GM23338 (cell line): ENCODE measurements at regions not wholly inside any gene's neighbourhood (a gene's known extent, or its start where the extent isn't known, plus 50 kb on each side); places are given as distances from the start of the nearest gene placed in this dataset.

Experiments
- ATAC-seq: fragments of 200-7000 bp; cut with Tn5 transposase; 3 replicates; pipeline ENCODE4 v1.9.1; 2020
- DNase-seq: peaks from one replicate; pipeline ENCODE4 v3.0.0-alpha.2; 2015; ENCODE audit warnings: low spot score
- H2AFZ ChIP-seq: fragments of 200-600 bp; sonication (generic); 2 replicates; pipeline ENCODE4 v1.8.0; 2016; ENCODE audit warnings: antibody characterized with exemption, mild to moderate bottlenecking, moderate library complexity
- H3F3A ChIP-seq: fragments of 200-600 bp; sonication (generic); replicated peaks from 2 replicates; pipeline ENCODE4 v1.8.0; 2017; ENCODE audit warnings: antibody characterized with exemption, mixed run types, low read depth
- H3K27ac ChIP-seq: fragments of 200-600 bp; sonication (generic); 2 replicates; pipeline ENCODE4 v1.6.1; 2016; ENCODE audit warnings: low read depth
- H3K27me3 ChIP-seq: fragments of 200-600 bp; sonication (generic); 2 replicates; pipeline ENCODE4 v1.8.0; 2016; ENCODE audit warnings: mild to moderate bottlenecking, mixed run types, moderate library complexity; ENCODE audit not compliant: insufficient read depth
- H3K36me3 ChIP-seq: fragments of 200-600 bp; sonication (generic); 2 replicates; pipeline ENCODE4 v1.8.0; 2016; ENCODE audit warnings: mild to moderate bottlenecking; ENCODE audit not compliant: insufficient read depth
- H3K4me1 ChIP-seq: fragments of 200-600 bp; sonication (generic); 2 replicates; pipeline ENCODE4 v1.8.0; 2016; ENCODE audit warnings: mild to moderate bottlenecking, moderate library complexity; ENCODE audit not compliant: insufficient read depth
- H3K4me2 ChIP-seq: fragments of 200-600 bp; sonication (generic); 2 replicates; pipeline ENCODE4 v1.7.1; 2017; ENCODE audit warnings: mixed run types
- H3K4me3 ChIP-seq: fragments of 200-600 bp; sonication (generic); 2 replicates; pipeline ENCODE4 v1.6.1; 2016; ENCODE audit warnings: mixed run types
- H3K79me2 ChIP-seq: fragments of 200-600 bp; sonication (generic); replicated peaks from 2 replicates; pipeline ENCODE4 v1.8.0; 2017; ENCODE audit warnings: mild to moderate bottlenecking; ENCODE audit not compliant: insufficient read depth
- H3K9me2 ChIP-seq: fragments of 200-600 bp; sonication (generic); 2 replicates; pipeline ENCODE4 v1.8.0; 2017; ENCODE audit not compliant: insufficient read depth
- H4K20me1 ChIP-seq: fragments of 200-600 bp; sonication (generic); replicated peaks from 2 replicates; pipeline ENCODE4 v1.8.0; 2017; ENCODE audit warnings: mild to moderate bottlenecking; ENCODE audit not compliant: insufficient read depth
- H3K27ac Mint-ChIP-seq: 2 replicates; pipeline ENCODE4 v1.8.0; 2020; ENCODE audit warnings: inconsistent platforms, mild to moderate bottlenecking, moderate library complexity, mixed read lengths
- H3K27me3 Mint-ChIP-seq: 3 replicates; pipeline ENCODE4 v1.8.0; 2022; ENCODE audit warnings: low read depth, mild to moderate bottlenecking, moderate library complexity, mixed read lengths, inconsistent platforms; ENCODE audit not compliant: insufficient read depth, poor library complexity
- H3K36me3 Mint-ChIP-seq: 3 replicates; pipeline ENCODE4 v1.8.0; 2021; ENCODE audit warnings: low read depth, mild to moderate bottlenecking, inconsistent platforms, moderate library complexity, mixed read lengths
- H3K4me1 Mint-ChIP-seq: 3 replicates; pipeline ENCODE4 v1.8.0; 2020; ENCODE audit warnings: mild to moderate bottlenecking, inconsistent platforms, mixed read lengths
- H3K4me3 Mint-ChIP-seq: 3 replicates; pipeline ENCODE4 v1.8.0; 2021; ENCODE audit warnings: moderate library complexity, mild to moderate bottlenecking, inconsistent platforms, mixed read lengths
- H3K9me3 Mint-ChIP-seq: 3 replicates; pipeline ENCODE4 v1.8.0; 2020; ENCODE audit warnings: moderate library complexity, mild to moderate bottlenecking, inconsistent platforms, mixed read lengths
- EZH2 ChIP-seq: fragments of 200-600 bp; sonication (generic); IDR thresholded peaks from one replicate; pipeline ENCODE4 v1.8.0; 2017; ENCODE audit warnings: antibody characterized with exemption, mild to moderate bottlenecking, low read depth; ENCODE audit not compliant: unreplicated experiment
- POLR2AphosphoS5 ChIP-seq: IDR thresholded peaks from 2 replicates; pipeline ENCODE4 v1.6.1; 2016; ENCODE audit warnings: antibody characterized with exemption, low read depth
- STAT1 ChIP-seq: IDR thresholded peaks from one replicate; pipeline ENCODE4 v1.6.1; 2016; ENCODE audit warnings: antibody characterized with exemption; ENCODE audit not compliant: unreplicated experiment
- ZNF331 ChIP-seq: fragments of 250-450 bp; sonication (Bioruptor Pico); IDR thresholded peaks from 2 replicates; pipeline ENCODE4 v1.5.0; 2020; ENCODE audit warnings: low read depth, mild to moderate bottlenecking, moderate library complexity
- TF ChIP-seq, protein P1 (sequence below): IDR thresholded peaks from one replicate; pipeline ENCODE4 v1.6.1; 2018; ENCODE audit warnings: antibody characterized with exemption; ENCODE audit not compliant: unreplicated experiment
- TF ChIP-seq, protein P2 (sequence below): fragments of 250-450 bp; sonication (Bioruptor Pico); IDR thresholded peaks from 2 replicates; pipeline ENCODE4 v1.5.0; 2020; ENCODE audit warnings: mild to moderate bottlenecking, moderate library complexity
- TF ChIP-seq, protein P3 (sequence below), 2 experiments: fragments of 200-600 bp in 1 of 2; sonication (generic) in 1 of 2; conservative IDR thresholded peaks; 2 replicates each; pipeline versions ENCODE4 v1.5.1 to v1.6.1; 2016 to 2017; ENCODE audit warnings: antibody characterized with exemption in 2 of 2, low read depth in 2 of 2, mild to moderate bottlenecking in 2 of 2, moderate library complexity in 1 of 2

DNA sequence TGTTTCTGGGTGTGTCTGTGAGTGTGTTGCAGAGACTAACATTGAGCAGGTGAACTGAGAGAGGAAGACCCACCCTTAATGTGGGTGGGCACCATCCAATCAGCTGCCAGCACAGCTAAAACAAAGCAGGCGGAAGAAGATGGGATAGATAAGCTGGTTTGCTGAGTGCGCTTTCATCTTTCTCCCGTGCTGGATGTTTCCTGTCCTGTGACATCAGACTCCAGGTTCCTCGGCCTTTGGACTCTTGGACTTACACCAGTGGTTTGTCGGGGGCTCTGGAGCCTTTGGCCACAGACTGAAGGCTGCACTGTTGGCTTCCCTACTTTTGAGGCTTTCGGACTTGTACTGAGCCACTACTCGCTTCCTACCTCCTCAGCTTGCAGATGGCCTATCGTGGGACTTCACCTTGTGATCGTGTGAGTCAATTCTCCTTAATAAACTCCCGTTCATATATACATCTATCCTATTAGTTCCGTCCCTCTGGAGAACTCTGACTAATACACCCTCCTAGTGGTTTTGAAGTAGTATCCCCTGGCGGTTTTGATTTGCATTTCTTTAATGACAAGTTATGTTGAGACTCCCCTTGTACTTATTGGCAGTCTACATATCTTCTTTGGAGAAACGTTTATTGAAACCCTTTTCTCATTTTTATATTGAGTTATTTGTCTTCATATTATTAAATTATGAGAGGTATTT is 546.6 kb upstream of the TMPRSS15 start:
- Histone ChIP-seq H3K79me2 (no peaks in the 10 kb centered on the region), H4K20me1 (no peaks in the 10 kb centered on the region), H2AFZ (0 out of 2 replicates have a peak overlapping the region, but pooled peaks have one; percentile 54), H3K4me1 (no peaks in the 10 kb centered on the region), H3K36me3 (no peaks in the 10 kb centered on the region), H3K4me3 (no peak overlapping the region), H3K9me2 (no peaks in the 10 kb centered on the region), H3F3A (no peaks in the 10 kb centered on the region), H3K27me3 (no peaks in the 10 kb centered on the region), H3K4me2 (no peak overlapping the region), H3K27ac (no peak overlapping the region)
- Mint-ChIP-seq H3K27ac (no peak overlapping the region), H3K4me3 (no peak overlapping the region), H3K9me3 (no peaks in the 10 kb centered on the region; the same call in 2 of the 3 replicates), H3K27me3 (peaks cover 8% of the 10 kb centered on the region), H3K4me1 (no peaks in the 10 kb centered on the region; the same call in 2 of the 3 replicates), H3K36me3 (no peaks in the 10 kb centered on the region)
- DNase-seq, result no peak
- TF ChIP-seq, protein P1, sequence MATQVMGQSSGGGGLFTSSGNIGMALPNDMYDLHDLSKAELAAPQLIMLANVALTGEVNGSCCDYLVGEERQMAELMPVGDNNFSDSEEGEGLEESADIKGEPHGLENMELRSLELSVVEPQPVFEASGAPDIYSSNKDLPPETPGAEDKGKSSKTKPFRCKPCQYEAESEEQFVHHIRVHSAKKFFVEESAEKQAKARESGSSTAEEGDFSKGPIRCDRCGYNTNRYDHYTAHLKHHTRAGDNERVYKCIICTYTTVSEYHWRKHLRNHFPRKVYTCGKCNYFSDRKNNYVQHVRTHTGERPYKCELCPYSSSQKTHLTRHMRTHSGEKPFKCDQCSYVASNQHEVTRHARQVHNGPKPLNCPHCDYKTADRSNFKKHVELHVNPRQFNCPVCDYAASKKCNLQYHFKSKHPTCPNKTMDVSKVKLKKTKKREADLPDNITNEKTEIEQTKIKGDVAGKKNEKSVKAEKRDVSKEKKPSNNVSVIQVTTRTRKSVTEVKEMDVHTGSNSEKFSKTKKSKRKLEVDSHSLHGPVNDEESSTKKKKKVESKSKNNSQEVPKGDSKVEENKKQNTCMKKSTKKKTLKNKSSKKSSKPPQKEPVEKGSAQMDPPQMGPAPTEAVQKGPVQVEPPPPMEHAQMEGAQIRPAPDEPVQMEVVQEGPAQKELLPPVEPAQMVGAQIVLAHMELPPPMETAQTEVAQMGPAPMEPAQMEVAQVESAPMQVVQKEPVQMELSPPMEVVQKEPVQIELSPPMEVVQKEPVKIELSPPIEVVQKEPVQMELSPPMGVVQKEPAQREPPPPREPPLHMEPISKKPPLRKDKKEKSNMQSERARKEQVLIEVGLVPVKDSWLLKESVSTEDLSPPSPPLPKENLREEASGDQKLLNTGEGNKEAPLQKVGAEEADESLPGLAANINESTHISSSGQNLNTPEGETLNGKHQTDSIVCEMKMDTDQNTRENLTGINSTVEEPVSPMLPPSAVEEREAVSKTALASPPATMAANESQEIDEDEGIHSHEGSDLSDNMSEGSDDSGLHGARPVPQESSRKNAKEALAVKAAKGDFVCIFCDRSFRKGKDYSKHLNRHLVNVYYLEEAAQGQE, result no peak
- TF ChIP-seq EZH2 (no peak), ZNF331 (no peak), STAT1 (no peak), POLR2AphosphoS5 (no peak)
- TF ChIP-seq, protein P2, sequence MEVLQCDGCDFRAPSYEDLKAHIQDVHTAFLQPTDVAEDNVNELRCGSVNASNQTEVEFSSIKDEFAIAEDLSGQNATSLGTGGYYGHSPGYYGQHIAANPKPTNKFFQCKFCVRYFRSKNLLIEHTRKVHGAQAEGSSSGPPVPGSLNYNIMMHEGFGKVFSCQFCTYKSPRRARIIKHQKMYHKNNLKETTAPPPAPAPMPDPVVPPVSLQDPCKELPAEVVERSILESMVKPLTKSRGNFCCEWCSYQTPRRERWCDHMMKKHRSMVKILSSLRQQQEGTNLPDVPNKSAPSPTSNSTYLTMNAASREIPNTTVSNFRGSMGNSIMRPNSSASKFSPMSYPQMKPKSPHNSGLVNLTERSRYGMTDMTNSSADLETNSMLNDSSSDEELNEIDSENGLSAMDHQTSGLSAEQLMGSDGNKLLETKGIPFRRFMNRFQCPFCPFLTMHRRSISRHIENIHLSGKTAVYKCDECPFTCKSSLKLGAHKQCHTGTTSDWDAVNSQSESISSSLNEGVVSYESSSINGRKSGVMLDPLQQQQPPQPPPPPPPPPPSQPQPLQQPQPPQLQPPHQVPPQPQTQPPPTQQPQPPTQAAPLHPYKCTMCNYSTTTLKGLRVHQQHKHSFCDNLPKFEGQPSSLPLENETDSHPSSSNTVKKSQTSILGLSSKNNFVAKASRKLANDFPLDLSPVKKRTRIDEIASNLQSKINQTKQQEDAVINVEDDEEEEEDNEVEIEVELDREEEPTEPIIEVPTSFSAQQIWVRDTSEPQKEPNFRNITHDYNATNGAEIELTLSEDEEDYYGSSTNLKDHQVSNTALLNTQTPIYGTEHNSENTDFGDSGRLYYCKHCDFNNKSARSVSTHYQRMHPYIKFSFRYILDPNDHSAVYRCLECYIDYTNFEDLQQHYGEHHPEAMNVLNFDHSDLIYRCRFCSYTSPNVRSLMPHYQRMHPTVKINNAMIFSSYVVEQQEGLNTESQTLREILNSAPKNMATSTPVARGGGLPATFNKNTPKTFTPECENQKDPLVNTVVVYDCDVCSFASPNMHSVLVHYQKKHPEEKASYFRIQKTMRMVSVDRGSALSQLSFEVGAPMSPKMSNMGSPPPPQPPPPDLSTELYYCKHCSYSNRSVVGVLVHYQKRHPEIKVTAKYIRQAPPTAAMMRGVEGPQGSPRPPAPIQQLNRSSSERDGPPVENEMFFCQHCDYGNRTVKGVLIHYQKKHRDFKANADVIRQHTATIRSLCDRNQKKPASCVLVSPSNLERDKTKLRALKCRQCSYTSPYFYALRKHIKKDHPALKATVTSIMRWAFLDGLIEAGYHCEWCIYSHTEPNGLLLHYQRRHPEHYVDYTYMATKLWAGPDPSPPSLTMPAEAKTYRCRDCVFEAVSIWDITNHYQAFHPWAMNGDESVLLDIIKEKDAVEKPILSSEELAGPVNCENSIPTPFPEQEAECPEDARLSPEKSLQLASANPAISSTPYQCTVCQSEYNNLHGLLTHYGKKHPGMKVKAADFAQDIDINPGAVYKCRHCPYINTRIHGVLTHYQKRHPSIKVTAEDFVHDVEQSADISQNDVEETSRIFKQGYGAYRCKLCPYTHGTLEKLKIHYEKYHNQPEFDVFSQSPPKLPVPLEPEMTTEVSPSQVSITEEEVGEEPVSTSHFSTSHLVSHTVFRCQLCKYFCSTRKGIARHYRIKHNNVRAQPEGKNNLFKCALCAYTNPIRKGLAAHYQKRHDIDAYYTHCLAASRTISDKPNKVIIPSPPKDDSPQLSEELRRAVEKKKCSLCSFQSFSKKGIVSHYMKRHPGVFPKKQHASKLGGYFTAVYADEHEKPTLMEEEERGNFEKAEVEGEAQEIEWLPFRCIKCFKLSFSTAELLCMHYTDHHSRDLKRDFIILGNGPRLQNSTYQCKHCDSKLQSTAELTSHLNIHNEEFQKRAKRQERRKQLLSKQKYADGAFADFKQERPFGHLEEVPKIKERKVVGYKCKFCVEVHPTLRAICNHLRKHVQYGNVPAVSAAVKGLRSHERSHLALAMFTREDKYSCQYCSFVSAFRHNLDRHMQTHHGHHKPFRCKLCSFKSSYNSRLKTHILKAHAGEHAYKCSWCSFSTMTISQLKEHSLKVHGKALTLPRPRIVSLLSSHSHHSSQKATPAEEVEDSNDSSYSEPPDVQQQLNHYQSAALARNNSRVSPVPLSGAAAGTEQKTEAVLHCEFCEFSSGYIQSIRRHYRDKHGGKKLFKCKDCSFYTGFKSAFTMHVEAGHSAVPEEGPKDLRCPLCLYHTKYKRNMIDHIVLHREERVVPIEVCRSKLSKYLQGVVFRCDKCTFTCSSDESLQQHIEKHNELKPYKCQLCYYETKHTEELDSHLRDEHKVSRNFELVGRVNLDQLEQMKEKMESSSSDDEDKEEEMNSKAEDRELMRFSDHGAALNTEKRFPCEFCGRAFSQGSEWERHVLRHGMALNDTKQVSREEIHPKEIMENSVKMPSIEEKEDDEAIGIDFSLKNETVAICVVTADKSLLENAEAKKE (CRISPR knock-in tag), result no peak
- TF ChIP-seq, protein P3, sequence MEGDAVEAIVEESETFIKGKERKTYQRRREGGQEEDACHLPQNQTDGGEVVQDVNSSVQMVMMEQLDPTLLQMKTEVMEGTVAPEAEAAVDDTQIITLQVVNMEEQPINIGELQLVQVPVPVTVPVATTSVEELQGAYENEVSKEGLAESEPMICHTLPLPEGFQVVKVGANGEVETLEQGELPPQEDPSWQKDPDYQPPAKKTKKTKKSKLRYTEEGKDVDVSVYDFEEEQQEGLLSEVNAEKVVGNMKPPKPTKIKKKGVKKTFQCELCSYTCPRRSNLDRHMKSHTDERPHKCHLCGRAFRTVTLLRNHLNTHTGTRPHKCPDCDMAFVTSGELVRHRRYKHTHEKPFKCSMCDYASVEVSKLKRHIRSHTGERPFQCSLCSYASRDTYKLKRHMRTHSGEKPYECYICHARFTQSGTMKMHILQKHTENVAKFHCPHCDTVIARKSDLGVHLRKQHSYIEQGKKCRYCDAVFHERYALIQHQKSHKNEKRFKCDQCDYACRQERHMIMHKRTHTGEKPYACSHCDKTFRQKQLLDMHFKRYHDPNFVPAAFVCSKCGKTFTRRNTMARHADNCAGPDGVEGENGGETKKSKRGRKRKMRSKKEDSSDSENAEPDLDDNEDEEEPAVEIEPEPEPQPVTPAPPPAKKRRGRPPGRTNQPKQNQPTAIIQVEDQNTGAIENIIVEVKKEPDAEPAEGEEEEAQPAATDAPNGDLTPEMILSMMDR (conservative IDR thresholded peaks at IDR 0.05; ENCODE audit: low read depth in 2 of 2), result no peak
- no peak for ATAC-seq
